Embryonic facial prominence (tissue), 1 donor: ENCODE measurements at regions not wholly inside any gene's neighbourhood (a gene's known extent, or its start where the extent isn't known, plus 50 kb on each side); places are given as distances from the start of the nearest gene placed in this dataset.

Experiments used
- DNase-seq: peaks from one replicate; pipeline ENCODE4 v3.0.0-alpha.2; 2016; ENCODE audit errors: extremely low spot score

DNA sequence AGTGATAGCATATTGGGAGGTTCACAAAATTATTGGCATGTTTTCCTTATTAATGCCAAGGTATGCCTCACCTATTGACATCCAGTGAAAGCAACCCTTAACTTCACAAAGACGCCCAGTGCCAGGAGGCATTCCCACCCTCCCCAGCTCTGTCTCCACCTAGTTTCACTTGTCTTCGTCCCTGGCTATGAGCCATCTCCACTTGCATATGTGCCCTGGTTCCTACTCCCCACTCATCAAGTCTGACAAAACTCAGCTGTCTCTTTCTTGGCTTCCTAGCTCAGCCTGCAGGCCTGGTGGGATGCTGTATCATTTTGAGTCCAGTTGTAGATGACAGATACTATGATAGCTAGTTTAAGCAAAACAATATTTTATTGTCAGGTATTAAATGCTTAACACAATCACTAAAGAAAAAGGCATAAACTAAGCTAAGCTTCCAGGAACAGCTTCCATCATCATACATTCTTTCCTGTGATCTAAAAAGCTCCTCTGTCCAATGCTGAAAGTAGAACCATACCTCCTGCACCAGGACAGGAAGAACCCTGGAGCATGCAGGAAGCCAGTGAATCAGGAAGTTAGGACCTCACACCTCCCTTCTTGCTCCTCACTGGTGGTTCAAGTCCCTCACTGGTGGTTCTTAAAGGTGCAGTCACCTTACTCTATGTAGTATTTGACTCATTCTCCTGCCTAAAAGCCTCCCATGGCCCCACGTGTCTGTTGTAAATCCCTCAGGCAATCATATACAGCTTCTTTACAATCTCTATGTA, 410.3 kb upstream of the RASGEF1B start:
- DNase-seq = no peak

DNA sequence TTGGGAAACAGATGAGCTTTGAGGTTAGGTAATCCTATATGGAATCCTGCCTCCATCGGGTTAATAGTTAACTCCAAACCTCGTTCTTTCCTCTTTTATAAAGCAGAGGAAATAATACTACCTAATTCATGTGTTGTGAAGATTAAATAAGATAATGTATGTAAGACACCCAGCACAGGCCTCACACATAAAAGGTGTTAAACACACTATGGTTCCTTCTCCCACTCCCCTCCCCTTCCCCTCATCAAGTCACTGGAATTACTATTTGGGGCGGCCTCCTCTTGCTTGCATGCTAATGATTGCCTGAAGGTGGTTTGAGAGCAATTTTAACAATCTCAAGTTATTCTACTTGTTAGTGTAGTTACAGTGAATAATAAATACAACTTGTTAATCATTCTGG, 404.4 kb upstream of the RASGEF1B start:
- no peak for DNase-seq

DNA sequence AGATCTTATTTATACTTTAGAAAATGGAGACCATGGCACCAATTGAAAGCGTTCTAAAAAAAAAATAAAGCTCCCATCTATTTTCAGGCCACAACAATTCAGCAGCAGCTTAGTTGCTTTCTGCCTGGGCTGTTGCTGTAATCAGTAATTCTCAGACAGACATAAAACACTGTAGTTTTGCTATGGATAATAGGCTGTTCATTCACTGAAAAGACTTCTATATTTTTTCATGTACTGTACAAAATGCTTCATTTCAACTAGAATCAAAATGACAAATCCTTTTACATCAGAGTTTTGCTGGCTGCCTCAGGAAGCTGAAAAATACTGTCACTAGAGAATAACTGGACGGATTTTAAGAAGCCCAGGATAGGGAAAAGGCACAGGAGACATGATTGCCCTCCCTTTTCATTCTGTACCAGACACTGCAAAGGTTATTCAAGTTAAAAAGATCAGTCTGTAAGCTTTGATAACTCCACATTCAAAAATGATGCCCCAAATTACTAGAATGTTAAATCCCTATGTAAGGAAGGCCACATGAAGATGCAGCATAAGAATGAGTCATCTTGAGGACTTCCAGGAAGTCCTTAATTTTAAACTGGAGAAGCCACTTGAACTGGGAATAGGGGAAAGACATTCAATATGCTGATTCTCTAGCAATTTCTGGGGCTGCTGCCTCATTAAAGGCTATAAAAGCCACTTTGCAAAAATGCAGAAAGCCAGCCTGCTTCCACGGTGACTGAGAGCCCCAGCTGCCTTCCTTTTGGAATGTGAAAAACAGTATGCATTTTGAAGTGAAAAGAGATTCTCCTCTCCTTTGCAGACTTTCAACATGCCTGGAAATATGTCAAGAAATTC, 403.2 kb upstream of the RASGEF1B start:
- DNase-seq = no peak

DNA sequence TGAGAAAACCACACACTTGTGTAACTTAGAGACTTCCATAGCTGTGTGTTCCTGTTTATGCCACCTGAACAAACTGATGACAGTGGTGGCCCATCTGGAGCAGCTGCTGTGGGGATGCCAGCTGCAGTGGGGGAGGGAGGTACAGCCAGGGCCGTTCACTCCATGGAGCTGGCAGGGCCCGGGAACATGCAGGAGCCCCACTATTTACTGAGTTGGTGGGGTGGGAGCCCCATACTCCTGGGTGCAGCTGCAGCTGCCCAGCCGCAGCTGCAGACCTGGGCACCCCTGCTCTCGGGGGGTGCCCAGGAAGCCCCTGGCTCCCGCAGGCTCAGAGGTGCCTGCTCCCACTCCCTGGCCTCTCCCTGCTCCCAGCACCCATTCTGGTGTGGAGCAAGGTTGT, 398.6 kb upstream of the RASGEF1B start:
- DNase-seq = no peak

DNA sequence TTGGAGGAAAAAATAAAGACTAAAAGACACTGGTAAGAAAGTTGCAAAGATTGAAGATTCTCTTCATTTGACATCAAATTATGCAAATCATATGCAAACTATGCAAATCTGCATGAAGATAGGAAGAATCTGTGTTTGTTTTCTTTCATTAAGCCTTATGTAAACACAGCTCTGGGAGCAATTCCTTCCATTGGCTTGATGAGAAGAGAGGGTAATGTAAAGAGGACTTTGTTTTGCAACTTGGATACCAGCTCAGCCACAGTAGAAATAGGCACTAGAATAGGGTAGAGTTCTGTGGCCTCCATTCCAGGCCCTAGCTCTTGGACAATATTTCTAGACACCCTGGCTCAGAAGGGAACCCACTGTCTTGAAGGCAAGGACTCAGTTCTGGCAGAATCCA, 388.4 kb upstream of the RASGEF1B start:
- DNase-seq = no peak

DNA sequence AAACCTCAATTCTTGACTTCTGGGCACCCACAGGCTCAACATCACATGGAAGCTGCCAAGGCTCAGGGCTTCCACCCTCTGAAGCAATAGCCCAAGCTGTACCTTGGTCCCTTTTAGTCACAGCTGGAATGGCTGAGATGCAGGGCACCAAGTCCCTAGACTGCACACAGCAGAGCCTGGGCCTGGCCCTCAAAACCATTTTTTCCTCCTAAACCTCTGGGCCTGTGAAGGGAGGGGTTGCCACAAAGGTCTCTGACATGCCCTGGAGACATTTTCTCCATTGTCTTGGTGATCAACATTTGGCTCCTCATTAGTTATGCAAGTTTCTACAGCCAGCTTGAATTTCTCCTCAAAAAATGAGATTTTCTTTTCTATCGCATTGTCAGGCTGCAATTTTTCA, 382.7 kb upstream of the RASGEF1B start:
- no peak for DNase-seq

DNA sequence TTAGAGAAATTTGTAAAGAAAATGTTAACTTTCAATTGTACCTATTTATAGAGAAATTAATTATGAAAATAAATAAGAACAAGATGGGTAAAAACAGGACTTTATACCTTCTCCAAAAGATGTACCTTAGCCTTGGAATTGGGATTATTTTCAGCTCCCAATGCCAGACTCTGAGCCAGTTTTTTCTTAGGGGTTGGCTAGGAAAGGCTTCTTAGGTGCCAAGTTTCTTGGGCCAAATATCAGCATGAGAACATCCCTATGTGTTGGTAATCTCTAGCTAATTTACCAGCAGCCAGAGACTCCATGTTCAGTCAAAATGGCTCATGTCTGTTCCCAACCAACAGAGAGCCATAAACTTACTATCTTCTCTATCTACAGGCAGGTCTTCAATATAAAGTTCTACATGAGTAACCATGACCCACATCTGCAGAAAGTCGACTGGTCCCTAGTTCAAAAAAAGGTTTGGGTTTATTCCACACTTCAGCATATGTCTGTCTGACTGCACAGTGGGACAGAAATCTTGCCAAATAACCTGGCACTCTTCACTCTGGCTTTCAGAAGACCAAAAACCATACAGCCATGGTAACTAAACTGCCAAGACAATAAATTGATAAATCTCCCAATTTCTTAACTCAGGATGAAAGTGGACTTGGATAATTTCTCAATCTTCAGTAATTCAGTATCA, 380.5 kb upstream of the RASGEF1B start:
- DNase-seq = no peak

DNA sequence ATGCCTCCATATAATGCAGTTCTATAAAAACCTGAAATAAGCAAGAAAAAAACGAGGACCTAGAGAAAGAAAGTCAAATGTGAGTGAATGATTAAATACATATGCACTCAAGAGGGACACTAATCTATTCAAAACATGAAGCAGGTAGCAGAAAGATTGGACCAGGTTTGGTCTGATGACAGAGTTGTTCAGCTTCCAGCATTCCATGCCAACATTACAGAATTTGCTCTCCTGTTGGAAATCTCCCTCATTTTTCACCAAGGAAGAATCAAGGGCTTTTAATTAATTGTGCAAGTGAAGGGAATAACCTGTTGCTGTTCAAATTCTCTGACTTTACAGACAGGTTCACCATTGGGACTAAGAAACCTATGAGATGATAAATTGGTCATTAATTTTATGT, 379.0 kb upstream of the RASGEF1B start:
- no peak for DNase-seq

DNA sequence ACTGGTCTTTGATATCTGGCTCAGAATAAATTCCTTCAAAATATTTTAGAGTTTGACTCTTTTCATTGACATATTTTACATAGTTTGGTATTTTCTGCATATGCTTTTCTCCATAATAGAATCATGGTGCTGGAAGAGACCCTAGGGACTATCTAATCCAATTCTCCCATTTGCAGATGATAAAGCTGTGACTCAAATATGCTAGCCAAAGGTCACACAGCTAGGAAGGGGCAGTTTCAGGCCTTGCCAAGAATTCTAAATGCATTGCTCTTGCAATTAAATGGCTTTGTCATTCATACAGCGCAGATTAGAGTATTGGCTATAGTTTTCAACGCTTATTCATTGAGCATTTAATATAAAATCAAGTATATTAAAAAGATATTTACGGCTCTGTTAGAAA, 374.1 kb upstream of the RASGEF1B start:
- no peak for DNase-seq

DNA sequence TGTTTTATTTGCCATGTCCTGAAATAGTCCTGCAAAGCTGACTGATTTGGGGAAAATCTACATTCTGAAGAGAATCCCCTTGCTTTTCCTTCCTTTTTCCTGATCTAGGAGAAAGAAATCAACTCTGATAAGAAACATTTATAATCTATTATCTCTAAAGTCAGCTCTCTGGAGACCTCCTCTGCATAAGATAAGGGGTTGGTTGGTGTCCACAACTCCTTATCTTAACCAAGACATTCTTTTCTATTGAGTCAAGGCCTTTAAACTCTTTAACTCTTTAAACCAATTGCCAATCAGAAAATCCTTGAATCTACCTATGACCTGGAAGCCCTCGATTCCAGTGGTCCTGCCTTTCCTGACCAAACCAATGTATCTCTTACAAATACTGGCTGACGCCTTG, 373.6 kb upstream of the RASGEF1B start:
- DNase-seq = no peak

DNA sequence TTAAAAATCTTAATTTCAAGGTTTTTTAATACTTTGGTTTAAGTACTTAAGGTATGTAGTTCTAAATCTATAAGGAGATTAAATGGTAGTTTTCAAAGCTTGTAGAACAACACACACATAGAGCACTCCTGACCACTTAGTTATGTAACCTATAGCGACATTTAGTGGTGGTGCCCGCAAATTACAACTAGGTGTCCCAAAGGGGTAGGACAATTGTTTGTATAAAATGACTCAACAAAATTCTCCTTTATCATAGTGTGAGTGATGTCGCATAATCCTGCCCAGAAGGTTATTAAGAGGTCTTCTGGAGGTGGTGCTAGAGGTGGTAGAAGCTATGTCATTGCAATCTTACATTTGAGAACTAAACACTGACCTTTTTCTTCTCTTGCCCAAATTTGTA, 373.0 kb upstream of the RASGEF1B start:
- DNase-seq = peak; percentile 68

DNA sequence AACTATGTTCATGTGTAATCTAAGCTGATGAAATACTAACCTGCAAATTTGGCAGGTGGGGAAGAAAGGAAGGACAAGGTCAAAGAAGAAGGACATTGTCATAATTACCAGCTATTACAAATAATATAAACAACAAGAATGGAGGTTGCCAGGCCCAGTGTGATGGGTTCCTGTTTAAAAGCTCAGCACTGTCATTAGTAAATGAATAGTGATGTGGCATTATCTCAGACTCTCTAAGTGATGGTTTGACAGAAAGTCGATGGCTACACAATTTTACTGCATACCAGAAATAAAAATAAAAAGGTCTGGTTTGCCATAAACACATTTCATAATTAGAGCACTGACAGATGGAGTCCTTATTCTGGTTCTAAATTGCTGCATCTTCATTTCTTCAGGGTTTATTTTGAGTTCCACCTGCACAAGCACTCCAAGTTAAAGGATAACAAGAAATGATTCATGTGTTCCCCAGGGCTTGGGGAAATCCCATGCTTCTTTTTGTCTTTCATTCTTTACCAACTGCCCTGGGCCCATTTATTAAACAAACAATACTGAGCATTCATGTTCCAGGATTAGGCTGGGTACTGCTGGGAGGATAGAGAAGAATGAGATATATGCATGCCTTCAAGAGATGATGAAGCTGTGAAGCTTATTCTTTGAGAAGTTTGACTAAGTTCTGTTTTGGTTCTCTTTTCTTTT, 367.8 kb upstream of the RASGEF1B start:
- DNase-seq = no peak

DNA sequence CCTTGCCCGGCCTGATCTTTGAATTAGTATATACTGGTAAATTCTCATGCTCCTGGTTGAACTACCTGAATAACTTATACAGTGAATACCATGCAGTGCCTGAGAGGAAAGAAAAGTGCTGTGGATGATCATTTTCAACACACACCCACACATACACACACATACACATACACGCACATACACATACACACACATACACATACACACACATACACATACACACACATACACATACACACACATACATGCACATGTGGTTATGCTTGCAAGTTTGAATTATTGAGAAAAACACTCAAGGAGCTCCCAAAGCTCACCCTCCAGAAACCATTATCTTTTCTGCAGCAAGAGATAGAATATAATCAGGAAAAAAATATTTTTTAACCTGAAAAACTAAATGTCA, 366.9 kb upstream of the RASGEF1B start:
- DNase-seq = no peak

DNA sequence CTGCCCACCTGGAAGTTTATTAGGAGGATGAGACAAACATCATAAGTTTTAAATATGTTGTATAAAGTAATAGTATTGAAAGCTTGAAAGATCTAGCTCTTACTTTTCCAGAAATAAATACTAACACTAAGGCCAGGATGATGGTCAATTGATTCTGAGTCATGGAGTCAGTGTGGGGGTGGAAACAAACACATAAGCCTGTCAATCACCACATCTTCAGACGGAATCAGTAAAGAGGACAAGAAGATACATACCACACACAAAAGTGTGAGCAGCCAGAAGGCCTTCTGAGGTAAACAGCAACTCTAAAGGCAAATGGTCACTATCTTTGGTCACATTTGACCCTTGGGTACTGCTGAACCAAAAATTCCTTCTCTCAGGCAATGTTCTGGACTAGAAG, 365.0 kb upstream of the RASGEF1B start:
- DNase-seq = no peak

DNA sequence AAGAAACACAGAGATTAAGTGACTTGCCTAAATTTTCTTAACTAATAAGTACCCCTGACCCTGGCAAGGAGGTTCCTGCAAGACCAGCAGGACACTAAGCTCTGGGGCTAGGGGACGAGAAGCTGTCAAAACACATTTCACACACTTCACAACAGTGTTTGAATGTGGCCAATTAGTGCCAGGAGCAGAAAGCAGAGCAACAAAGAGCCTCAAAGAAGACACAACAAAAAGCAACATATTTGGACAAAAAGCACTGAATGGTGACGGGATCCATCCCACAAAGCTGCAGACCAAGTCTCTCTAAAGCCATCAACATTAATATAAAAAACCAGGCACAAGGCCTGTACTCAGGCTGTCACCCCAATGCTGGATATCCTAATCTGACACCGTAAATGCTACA, 361.9 kb upstream of the RASGEF1B start:
- no peak for DNase-seq

DNA sequence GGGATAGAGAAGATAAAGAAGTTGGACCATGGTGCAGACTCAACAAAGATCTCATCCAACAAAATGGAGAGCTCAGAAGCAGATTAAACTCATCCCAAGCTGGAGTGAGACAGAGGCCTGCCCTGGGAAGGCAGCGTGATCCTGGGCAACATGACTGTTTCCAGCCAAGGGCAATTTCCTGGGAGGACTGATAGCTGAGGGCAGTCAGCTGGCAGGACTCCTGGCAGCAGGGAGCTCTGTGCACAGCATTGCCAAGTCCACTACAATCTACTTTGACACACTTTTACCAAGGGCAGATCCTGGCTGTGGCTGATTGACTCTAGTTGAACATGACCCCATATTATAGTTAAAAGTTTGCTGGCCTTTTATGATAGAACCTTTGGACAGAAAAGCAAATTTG, 357.3 kb upstream of the RASGEF1B start:
- no peak for DNase-seq

DNA sequence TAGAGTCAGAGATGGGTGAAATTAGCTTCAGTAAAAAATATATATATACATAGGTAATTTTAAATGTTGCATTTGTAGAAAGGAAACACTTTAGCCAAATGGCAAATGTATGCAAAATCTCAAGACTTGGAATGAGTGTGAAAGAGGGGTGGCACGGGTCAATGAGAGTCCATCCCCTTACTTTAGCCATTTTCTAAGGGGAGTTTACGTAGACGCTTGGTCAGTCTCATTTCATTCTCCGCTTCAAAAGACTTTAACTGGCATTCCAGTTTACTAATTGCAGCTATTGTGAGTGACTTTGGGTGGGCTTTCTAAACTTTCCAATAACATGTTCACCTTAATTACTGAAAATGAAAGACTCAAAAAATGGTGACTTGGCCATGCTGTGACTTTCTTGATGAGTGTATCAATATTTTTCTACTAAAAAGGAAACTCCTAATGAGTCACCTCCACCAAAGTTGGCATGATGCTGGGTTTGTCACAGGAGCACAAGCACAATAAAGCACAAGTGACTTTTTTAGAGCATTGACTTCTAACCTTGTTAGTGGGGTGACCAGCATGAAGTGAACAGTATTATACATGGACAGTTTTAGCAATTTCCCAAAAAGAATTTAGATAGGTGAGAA, 356.0 kb upstream of the RASGEF1B start:
- DNase-seq = no peak

DNA sequence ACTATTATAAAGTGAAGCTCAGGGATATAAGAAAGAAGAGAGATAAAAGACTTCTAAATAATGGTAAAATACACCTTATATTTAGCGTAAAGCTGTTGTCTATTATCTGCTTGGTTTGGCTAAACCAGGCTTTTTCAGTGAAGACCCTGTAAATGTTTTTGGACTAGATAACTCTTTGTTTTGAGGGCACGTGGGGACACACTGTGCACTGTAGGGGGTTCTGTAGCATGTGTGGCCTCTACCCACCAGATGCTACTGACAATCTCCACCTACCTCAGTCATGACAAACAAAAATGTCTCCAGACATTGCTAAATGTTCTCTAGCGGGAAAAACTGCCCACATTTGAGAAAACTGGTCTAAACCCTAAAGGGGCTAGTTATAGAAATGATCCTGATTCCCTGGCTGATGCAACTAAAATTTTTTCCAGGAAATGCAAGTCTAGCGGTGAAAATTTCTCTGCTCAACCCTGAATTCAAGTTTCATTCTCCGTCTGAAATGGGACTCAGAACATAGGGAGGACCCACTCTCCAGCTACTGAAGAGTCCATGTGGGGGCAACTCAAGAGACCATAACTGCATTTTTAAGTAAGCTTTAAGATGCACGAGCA, 355.2 kb upstream of the RASGEF1B start:
- DNase-seq = no peak

DNA sequence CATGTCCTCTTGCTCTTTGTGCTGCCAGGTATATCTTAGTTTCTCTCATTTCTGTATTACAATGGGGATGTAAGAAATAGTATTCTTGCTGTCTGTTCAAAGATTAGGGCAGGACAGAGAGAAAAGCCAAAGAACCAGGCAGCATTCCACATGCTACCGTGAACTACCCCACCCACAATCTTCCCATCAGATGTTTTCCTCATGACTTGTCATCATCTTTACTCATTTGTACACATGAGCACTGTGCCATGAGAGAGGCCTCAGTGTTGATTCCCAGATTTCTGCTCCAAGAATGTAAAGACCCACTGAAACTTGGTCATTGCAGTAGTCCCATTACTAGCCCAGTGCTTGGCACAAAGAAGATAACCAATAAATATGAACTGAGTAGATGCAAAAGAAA, 354.6 kb upstream of the RASGEF1B start:
- no peak for DNase-seq

DNA sequence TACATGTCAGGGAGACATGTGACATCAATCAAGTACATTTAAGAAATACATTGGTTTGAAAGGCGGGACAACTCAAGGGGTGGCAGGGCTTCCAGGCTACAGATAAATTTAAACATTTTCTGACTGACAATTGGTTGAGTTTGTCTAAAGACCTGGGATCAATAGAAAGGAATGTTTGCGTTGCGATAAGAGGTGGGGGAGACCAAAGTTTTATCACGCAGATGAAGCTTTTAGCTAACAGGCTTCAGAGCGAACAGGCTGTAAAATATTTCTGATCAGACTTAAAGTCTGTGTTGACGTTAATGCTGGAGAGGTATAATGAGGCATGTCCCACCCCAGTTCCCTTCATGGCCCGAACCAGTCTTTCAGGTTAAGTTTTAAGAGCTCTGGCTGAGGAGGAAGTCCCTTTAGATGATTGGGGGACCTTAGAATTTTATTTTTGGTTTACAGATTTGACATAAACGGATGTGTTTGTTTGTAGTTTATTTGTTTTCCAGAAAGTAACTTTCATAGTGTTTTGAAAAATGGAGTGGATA, 346.7 kb upstream of the RASGEF1B start:
- DNase-seq = no peak
